IMR-90 (cell line): ENCODE measurements at regions not wholly inside any gene's neighbourhood (a gene's known extent, or its start where the extent isn't known, plus 50 kb on each side); places are given as distances from the start of the nearest gene placed in this dataset.

ENCODE experiments used
- MAFK ChIP-seq: IDR thresholded peaks from 2 replicates; pipeline ENCODE4 v1.6.1; 2012; ENCODE audit warnings: low read depth, low read length, improper control_type of control experiment
- MXI1 ChIP-seq: IDR thresholded peaks from 2 replicates; pipeline ENCODE4 v1.6.1; 2012; ENCODE audit warnings: low read depth, mild to moderate bottlenecking, low read length, moderate library complexity, borderline replicate concordance

DNA sequence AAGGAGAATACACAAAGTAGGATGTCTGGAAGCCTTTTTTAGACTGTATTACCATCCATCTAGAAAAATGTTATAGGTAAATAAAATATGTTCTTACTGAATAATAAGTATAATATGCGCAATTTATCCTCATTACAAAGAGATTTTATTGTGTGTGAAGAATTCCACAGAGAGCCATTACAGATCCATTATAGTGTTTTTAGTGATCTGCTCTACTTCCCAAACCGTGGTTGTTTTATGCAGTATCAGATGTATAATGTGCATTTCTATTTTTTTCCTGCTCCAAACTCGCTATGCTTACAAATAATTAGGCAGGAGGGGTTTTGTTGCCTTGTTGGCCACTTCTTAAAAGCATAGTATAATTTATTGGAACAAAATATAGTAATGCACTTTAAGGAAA is 447.8 kb downstream of the USP25 start:
- TF ChIP-seq MAFK, result no peak
- TF ChIP-seq MXI1, result no peak
